Esophagus muscularis mucosa (tissue), 4 donors: ENCODE measurements at regions not wholly inside any gene's neighbourhood (a gene's known extent, or its start where the extent isn't known, plus 50 kb on each side); places are given as distances from the start of the nearest gene placed in this dataset.

Source experiments
- DNase-seq: peaks from one replicate; pipeline ENCODE4 v3.0.0-alpha.2; 2017; ENCODE audit errors: extremely low spot score
- H3K27ac ChIP-seq, 4 donors: fragments of 200-600 bp; sonication (generic); replicated peaks in 1 of 4; 1 replicate in 3 of 4; 2 replicates in 1 of 4; pipeline ENCODE4 v1.5.1; 2016 to 2019; ENCODE audit warnings: mild to moderate bottlenecking in 1 of 4
- H3K27me3 ChIP-seq, 4 donors: fragments of 200-600 bp; sonication (generic); one replicate each; pipeline versions ENCODE4 v1.5.1 to v1.6.0; 2016 to 2019
- H3K36me3 ChIP-seq, 4 donors: fragments of 200-600 bp; sonication (generic); one replicate each; pipeline ENCODE4 v1.5.1; 2016 to 2019
- H3K4me1 ChIP-seq, 4 donors: fragments of 200-600 bp; sonication (generic); one replicate each; pipeline ENCODE4 v1.5.1; 2016 to 2019
- H3K4me3 ChIP-seq, 4 donors: fragments of 200-600 bp; sonication (generic); 1 replicate in 2 of 4; 2 replicates in 2 of 4; pipeline ENCODE4 v1.5.1; 2016 to 2019; ENCODE audit warnings: mild to moderate bottlenecking in 4 of 4, moderate library complexity in 1 of 4
- H3K9me3 ChIP-seq, 4 donors: fragments of 200-600 bp; sonication (generic); 1 replicate in 3 of 4; 2 replicates in 1 of 4; pipeline ENCODE4 v1.5.1; 2016 to 2019
- CTCF ChIP-seq, 3 experiments: fragments of 200-600 bp in 2 of 3; fragments of 450-650 bp in 1 of 3; sonication (generic) in 2 of 3; IDR thresholded peaks; one replicate each; pipeline ENCODE4 v1.5.1; 2017 to 2019; ENCODE audit warnings: antibody characterized with exemption in 3 of 3, mild to moderate bottlenecking in 2 of 3, moderate library complexity in 1 of 3
- EP300 ChIP-seq: sonication (generic); formaldehyde crosslinking; IDR thresholded peaks from one replicate; pipeline ENCODE4 v1.6.1; 2017; ENCODE audit warnings: antibody characterized with exemption
- POLR2A ChIP-seq: fragments of 450-650 bp; IDR thresholded peaks from one replicate; pipeline ENCODE4 v1.6.1; 2017; ENCODE audit warnings: antibody characterized with exemption, moderate library complexity, mild to moderate bottlenecking, low read depth
- POLR2AphosphoS5 ChIP-seq, 2 donors: sonication (generic); formaldehyde crosslinking; IDR thresholded peaks; one replicate each; pipeline ENCODE4 v1.6.1; 2017; ENCODE audit warnings: antibody characterized with exemption in 2 of 2
- WGBS: methylation state at CpG from one replicate; pipeline ENCODE4 v1.1.5; 2018; 5-methylcytosine and 5-hydroxymethylcytosine counted together
- intact Hi-C: fragments of 100-400 bp; cut with DNase I; formaldehyde crosslinking; loops from one replicate; pipeline ENCODE4 v1.15.1; 2023

GRCh38 chr5:91867799-91868198 is 484.7 kb upstream of the ARRDC3 start:
- no peak for DNase-seq
- Histone ChIP-seq H3K36me3 (no peaks in the 10 kb centered on the region), H3K4me1 (no peaks in the 10 kb centered on the region), H3K9me3 (no peaks in the 10 kb centered on the region), H3K27me3 (no peaks in the 10 kb centered on the region), H3K27ac (no peak overlapping the region), H3K4me3 (no peak overlapping the region)
- intact Hi-C loops = no loop called here
- TF ChIP-seq POLR2A (no peak), EP300 (no peak), POLR2AphosphoS5 (IDR thresholded peaks at IDR 0.05) (no peak), CTCF (IDR thresholded peaks at IDR 0.05) (no peak)

DNA sequence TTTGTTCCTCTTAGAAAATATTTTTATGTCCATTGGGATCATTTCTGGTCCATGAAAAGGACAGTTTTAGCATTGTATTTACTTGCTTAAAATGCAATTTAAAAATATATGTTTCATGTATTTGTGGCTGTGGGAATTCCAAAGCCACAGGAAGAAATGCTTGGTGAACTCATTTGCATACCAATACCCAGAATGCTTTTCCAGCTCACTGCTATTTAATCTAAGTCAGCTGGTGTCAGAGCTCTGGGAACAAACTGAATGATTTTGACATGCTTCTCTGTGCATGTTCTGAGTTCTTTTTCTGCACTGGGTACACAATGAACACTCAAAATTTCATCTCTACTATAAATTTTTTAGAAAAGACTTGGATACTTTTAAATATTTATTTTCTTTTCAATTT is 482.8 kb upstream of the ARRDC3 start:
- H3K9me3 ChIP-seq = no peaks in the 10 kb centered on the region
- no peak overlapping the region for H3K27ac ChIP-seq
- H3K4me1 ChIP-seq = no peaks in the 10 kb centered on the region
- intact Hi-C loops = no loop called here
- no peaks in the 10 kb centered on the region for H3K27me3 ChIP-seq
- TF ChIP-seq POLR2AphosphoS5 (IDR thresholded peaks at IDR 0.05) (no peak), CTCF (IDR thresholded peaks at IDR 0.05) (no peak), POLR2A (no peak), EP300 (no peak)
- H3K36me3 ChIP-seq = no peaks in the 10 kb centered on the region
- DNase-seq = no peak
- H3K4me3 ChIP-seq = no peak overlapping the region

- Histone ChIP-seq H3K36me3 (no peaks in the 10 kb centered on the region), H3K4me1 (no peaks in the 10 kb centered on the region), H3K27ac (no peak overlapping the region), H3K27me3 (no peaks in the 10 kb centered on the region), H3K9me3 (no peaks in the 10 kb centered on the region), H3K4me3 (no peak overlapping the region)
- no peak for DNase-seq
- WGBS = 10% methylated on average over 1 of the region's 1 CpG
- TF ChIP-seq POLR2AphosphoS5 (IDR thresholded peaks at IDR 0.05) (no peak), CTCF (IDR thresholded peaks at IDR 0.05) (no peak), POLR2A (no peak), EP300 (no peak)
- intact Hi-C loops = no loop called here
These were observed 481.8 kb upstream of the ARRDC3 start for GRCh38 chr5:91864962-91865361.

GRCh38 chr5:91851670-91852069 is 468.6 kb upstream of the ARRDC3 start:
- Histone ChIP-seq H3K27me3 (no peaks in the 10 kb centered on the region), H3K4me1 (no peaks in the 10 kb centered on the region), H3K27ac (no peak overlapping the region), H3K4me3 (no peak overlapping the region), H3K36me3 (no peaks in the 10 kb centered on the region), H3K9me3 (no peaks in the 10 kb centered on the region)
- no peak for DNase-seq
- WGBS = 62% methylated on average over 2 of the region's 2 CpGs
- TF ChIP-seq EP300 = no peak
- no peak for TF ChIP-seq POLR2A
- no peak for TF ChIP-seq POLR2AphosphoS5 (IDR thresholded peaks at IDR 0.05)
- no peak for TF ChIP-seq CTCF (IDR thresholded peaks at IDR 0.05)
- intact Hi-C loops = no loop called here

DNA sequence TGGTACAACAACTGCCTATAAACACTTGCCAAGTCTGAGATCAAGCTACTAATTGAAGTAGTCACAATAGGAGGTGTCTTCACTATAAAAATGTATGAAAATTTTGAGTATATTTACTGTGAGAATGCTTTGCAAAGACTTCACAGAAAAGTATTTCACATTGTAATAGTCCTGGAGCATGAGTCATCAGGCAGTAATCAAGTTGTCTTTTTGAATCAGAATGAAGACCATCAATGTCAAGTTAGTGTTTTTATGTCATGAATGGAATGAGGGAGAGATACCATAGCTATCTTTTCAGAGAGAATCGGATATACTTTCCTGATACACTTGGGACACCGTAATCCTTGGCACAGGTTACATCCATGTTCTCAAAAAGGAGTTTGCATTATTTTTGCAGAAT is 466.9 kb upstream of the ARRDC3 start:
- Histone ChIP-seq H3K9me3 (no peaks in the 10 kb centered on the region), H3K27me3 (no peaks in the 10 kb centered on the region), H3K27ac (no peak overlapping the region), H3K4me3 (no peak overlapping the region), H3K4me1 (no peaks in the 10 kb centered on the region), H3K36me3 (no peaks in the 10 kb centered on the region)
- DNase-seq = no peak
- intact Hi-C loops = no loop called here
- WGBS = 79% methylated on average over 2 of the region's 2 CpGs
- TF ChIP-seq POLR2AphosphoS5 (IDR thresholded peaks at IDR 0.05) = no peak
- TF ChIP-seq POLR2A = no peak
- no peak for TF ChIP-seq CTCF (IDR thresholded peaks at IDR 0.05)
- TF ChIP-seq EP300 = no peak
